GM12878 (cell line): ENCODE measurements at regions not wholly inside any gene's neighbourhood (a gene's known extent, or its start where the extent isn't known, plus 50 kb on each side); places are given as distances from the start of the nearest gene placed in this dataset.

Experiments
- ATAC-seq: fragments of 200-7000 bp; cut with Tn5 transposase; 3 replicates; pipeline ENCODE4 v1.9.1; 2020; ENCODE audit warnings: mild to moderate bottlenecking, moderate library complexity
- BruUV-seq: library from RNA; stranded (reverse); fragments of 400-500 nt; replicated peaks from 2 replicates; lab custom pipeline; 2021; lab: Mats Ljungman, UMichigan
- CTCF ChIA-PET: fragments of 300-600 bp; sonication (Branson Sonifier 250); formaldehyde crosslinking; extraction: SDS; loops from one replicate; lab custom pipeline; 2021; ENCODE audit warnings: inconsistent platforms; lab: Yijun Ruan, JAX
- POLR2A ChIA-PET: fragments of 350-600 bp; formaldehyde crosslinking; extraction: SDS; loops from one replicate; lab custom pipeline; 2021; ENCODE audit warnings: inconsistent platforms; lab: Charles Lee
- RAD21 ChIA-PET: fragments of 300-600 bp; sonication (Branson Sonifier 250); formaldehyde crosslinking; loops from one replicate; lab custom pipeline; 2023; ENCODE audit warnings: antibody characterized with exemption; ENCODE audit not compliant: unreplicated experiment; lab: Charles Lee
- SMC1A ChIA-PET: fragments of 300-600 bp; sonication (Branson Sonifier 250); formaldehyde crosslinking; loops from one replicate; lab custom pipeline; 2023; ENCODE audit not compliant: unreplicated experiment, uncharacterized antibody; lab: Charles Lee
- DNase-seq: peaks from one replicate; pipeline ENCODE4 v3.0.0-alpha.2; 2011; ENCODE audit warnings: low read depth, low spot score
- FAIRE-seq: peaks from 3 replicates; lab custom pipeline; 2011; peaks lifted over from hg19 to GRCh38; lab: Jason Lieb, UNC
- H2AFZ ChIP-seq: 2 replicates; pipeline ENCODE4 v1.6.0; 2011; ENCODE audit warnings: low read depth, low read length, control low read depth; ENCODE audit not compliant: control insufficient read depth
- H3K27ac ChIP-seq: 2 replicates; pipeline ENCODE4 v1.5.1; 2011; ENCODE audit warnings: control low read depth; ENCODE audit not compliant: control insufficient read depth, insufficient read depth
- H3K27me3 ChIP-seq, 2 experiments: replicated peaks in 1 of 2; 2 replicates each; pipeline versions ENCODE4 v1.6.0 to v1.6.1; 2011; ENCODE audit warnings: low read length in 1 of 2; ENCODE audit not compliant: control insufficient read depth in 2 of 2, insufficient read depth in 2 of 2
- H3K36me3 ChIP-seq, 2 experiments: 2 replicates each; pipeline ENCODE4 v1.5.1; 2011; ENCODE audit warnings: low read length in 1 of 2; ENCODE audit not compliant: control insufficient read depth in 2 of 2, insufficient read depth in 2 of 2
- H3K4me1 ChIP-seq: 2 replicates; pipeline ENCODE4 v1.6.1; 2011; ENCODE audit warnings: mild to moderate bottlenecking, low read length, moderate library complexity, mixed read lengths; ENCODE audit not compliant: control insufficient read depth, insufficient read depth
- H3K4me2 ChIP-seq: 2 replicates; pipeline ENCODE4 v1.6.0; 2011; ENCODE audit warnings: control low read depth; ENCODE audit not compliant: control insufficient read depth, insufficient read depth
- H3K4me3 ChIP-seq: fragments of 200-600 bp; sonication (generic); 2 replicates; pipeline ENCODE4 v1.5.1; 2016
- H3K79me2 ChIP-seq: 2 replicates; pipeline ENCODE4 v1.6.0; 2011; ENCODE audit warnings: low read length; ENCODE audit not compliant: control insufficient read depth, insufficient read depth
- H3K9ac ChIP-seq: 2 replicates; pipeline ENCODE4 v1.8.0; 2011; ENCODE audit warnings: low read length, control low read depth, mixed read lengths; ENCODE audit not compliant: control insufficient read depth, insufficient read depth
- H3K9me3 ChIP-seq: replicated peaks from 3 replicates; pipeline ENCODE4 v1.5.1; 2011; ENCODE audit warnings: mild to moderate bottlenecking, low read length; ENCODE audit not compliant: control insufficient read depth, insufficient read depth
- H4K20me1 ChIP-seq: 2 replicates; pipeline ENCODE4 v1.6.0; 2011; ENCODE audit not compliant: control insufficient read depth, insufficient read depth
- EP300 ChIP-seq, 2 experiments: fragments of 150-350 bp in 1 of 2; IDR thresholded peaks; 2 replicates each; pipeline ENCODE4 v1.6.1; 2011 to 2012; ENCODE audit warnings: low read depth in 2 of 2, low read length in 2 of 2, borderline replicate concordance in 1 of 2, improper control_type of control experiment in 1 of 2, inconsistent platforms in 1 of 2; ENCODE audit not compliant: control insufficient read depth in 1 of 2
- IKZF1 ChIP-seq: fragments of 450-650 bp; conservative IDR thresholded peaks from 2 replicates; pipeline ENCODE4 v1.6.1; 2017; ENCODE audit warnings: antibody characterized with exemption, mild to moderate bottlenecking
- NFYA ChIP-seq: IDR thresholded peaks from 2 replicates; pipeline ENCODE4 v1.6.1; 2011; ENCODE audit warnings: low read depth, mild to moderate bottlenecking, low read length, improper control_type of control experiment, borderline replicate concordance
- PAX5 ChIP-seq: IDR thresholded peaks from 2 replicates; pipeline ENCODE4 v1.6.1; 2011; ENCODE audit warnings: low read depth, low read length, borderline replicate concordance
- PAX8 ChIP-seq: fragments of 450-650 bp; IDR thresholded peaks from 2 replicates; pipeline ENCODE4 v1.6.1; 2017; ENCODE audit warnings: mild to moderate bottlenecking, moderate library complexity
- POLR2AphosphoS5 ChIP-seq: IDR thresholded peaks from 2 replicates; pipeline ENCODE4 v1.6.1; 2011; ENCODE audit warnings: mild to moderate bottlenecking, low read length, inconsistent platforms
- SMAD1 ChIP-seq: fragments of 450-650 bp; IDR thresholded peaks from 2 replicates; pipeline ENCODE4 v1.6.1; 2018; ENCODE audit warnings: mild to moderate bottlenecking, low read depth; ENCODE audit not compliant: partially characterized antibody
- SMAD5 ChIP-seq: IDR thresholded peaks from 2 replicates; pipeline ENCODE4 v1.6.1; 2016; ENCODE audit warnings: antibody characterized with exemption, low read depth
- TARDBP ChIP-seq: IDR thresholded peaks from 2 replicates; pipeline ENCODE4 v1.6.1; 2016; ENCODE audit warnings: borderline replicate concordance
- YY1 ChIP-seq: IDR thresholded peaks from 2 replicates; pipeline ENCODE4 v1.6.1; 2011; ENCODE audit warnings: low read depth, mild to moderate bottlenecking, low read length
- WGBS: methylation state at CpG from one replicate; pipeline ENCODE4 v1.1.6; 2016; ENCODE audit warnings: low lambda C conversion rate; ENCODE audit not compliant: insufficient replicate concordance, insufficient coverage; ENCODE audit errors: missing lambda C conversion rate; 5-methylcytosine and 5-hydroxymethylcytosine counted together
- in situ Hi-C: fragments of 300-500 bp; cut with MboI; formaldehyde crosslinking; loops from 9 replicates; pipeline ENCODE4 v1.14.3; 2018; ENCODE audit warnings: mixed read lengths
- intact Hi-C: fragments of 100-400 bp; cut with micrococcal nuclease; formaldehyde crosslinking; loops from one replicate; pipeline ENCODE4 v1.14.2; 2022; ENCODE audit not compliant: unreplicated experiment

GRCh38 chr11:21807350-21807749 is 385.5 kb upstream of the ANO5 start (continued):
- TF ChIP-seq TARDBP = no peak
- TF ChIP-seq NFYA = no peak
- no peak for TF ChIP-seq POLR2AphosphoS5
- TF ChIP-seq PAX8 = no peak
- TF ChIP-seq PAX5 = no peak
- TF ChIP-seq IKZF1 = no peak
- no peak for TF ChIP-seq SMAD1
- TF ChIP-seq SMAD5 = no peak
- TF ChIP-seq YY1 = no peak
- TF ChIP-seq, all 136 proteins: peak for 0

- Histone ChIP-seq H3K79me2 (no peaks in the 10 kb centered on the region), H3K4me3 (no peak overlapping the region), H3K4me2 (no peak overlapping the region), H2AFZ (no peak overlapping the region), H3K27ac (no peak overlapping the region), H4K20me1 (no peaks in the 10 kb centered on the region), H3K9ac (no peak overlapping the region), H3K27me3 (no peaks in the 10 kb centered on the region), H3K9me3 (no peaks in the 10 kb centered on the region), H3K36me3 (no peaks in the 10 kb centered on the region), H3K4me1 (no peaks in the 10 kb centered on the region)
- WGBS = 36% methylated on average over 7 of the region's 7 CpGs
- DNase-seq = no peak
- ChIA-PET RAD21 (no interaction called here), POLR2A (no interaction called here), SMC1A (no interaction called here), CTCF (no interaction called here)
- ATAC-seq = peak; percentile 17; the same call in 2 of the 3 replicates
- in situ Hi-C loops = no loop called here
- intact Hi-C loops = no loop called here
- BruUV-seq = no TSS peak
- no peak for FAIRE-seq
- no peak for TF ChIP-seq EP300 (IDR thresholded peaks at IDR 0.05; ENCODE audit: borderline replicate concordance in 1 of 2, control insufficient read depth in 1 of 2, low read depth in 2 of 2, low read length in 2 of 2)
Observed at GRCh38 chr11:21810650-21811049, 382.2 kb upstream of the ANO5 start.
